A673 (cell line): ENCODE measurements at regions not wholly inside any gene's neighbourhood (a gene's known extent, or its start where the extent isn't known, plus 50 kb on each side); places are given as distances from the start of the nearest gene placed in this dataset.

Source experiments
- BruUV-seq: library from RNA; stranded (reverse); fragments of 400-500 nt; replicated peaks from 2 replicates; lab custom pipeline; 2021; lab: Mats Ljungman, UMichigan
- CTCF ChIA-PET: fragments of 300-600 bp; sonication (Branson Sonifier 250); formaldehyde crosslinking; loops from one replicate; lab custom pipeline; 2022; ENCODE audit warnings: antibody characterized with exemption; lab: Charles Lee
- POLR2A ChIA-PET: fragments of 300-600 bp; sonication (Branson Sonifier 250); formaldehyde crosslinking; loops from one replicate; lab custom pipeline; 2022; ENCODE audit warnings: antibody characterized with exemption; ENCODE audit not compliant: low non-redundant PET; lab: Charles Lee
- DNase-seq: peaks from one replicate; pipeline ENCODE4 v3.0.0-alpha.2; 2015; ENCODE audit warnings: low spot score
- H3K27ac ChIP-seq: fragments of 200-600 bp; sonication (generic); 2 replicates; pipeline ENCODE4 v1.5.1; 2016; ENCODE audit warnings: mixed run types, low read depth, mild to moderate bottlenecking, mixed read lengths, antibody characterized with exemption, low read length; ENCODE audit not compliant: poor library complexity, severe bottlenecking
- H3K27me3 ChIP-seq: fragments of 200-600 bp; sonication (generic); replicated peaks from 2 replicates; pipeline ENCODE4 v1.6.1; 2017; ENCODE audit warnings: mixed run types, low read depth, mild to moderate bottlenecking, mixed read lengths, antibody characterized with exemption, low read length; ENCODE audit not compliant: insufficient read depth, poor library complexity
- H3K36me3 ChIP-seq: fragments of 200-600 bp; sonication (generic); 2 replicates; pipeline ENCODE4 v1.6.1; 2016; ENCODE audit warnings: mixed run types, mild to moderate bottlenecking, mixed read lengths, antibody characterized with exemption, low read length; ENCODE audit not compliant: insufficient read depth, poor library complexity, severe bottlenecking
- H3K4me1 ChIP-seq: fragments of 200-600 bp; sonication (generic); 2 replicates; pipeline ENCODE4 v1.6.1; 2017; ENCODE audit warnings: mixed run types, mild to moderate bottlenecking, mixed read lengths, antibody characterized with exemption, low read length; ENCODE audit not compliant: insufficient read depth, poor library complexity, severe bottlenecking
- H3K4me3 ChIP-seq: fragments of 200-600 bp; sonication (generic); 2 replicates; pipeline ENCODE4 v1.5.1; 2016; ENCODE audit warnings: low read depth, mixed run types, mild to moderate bottlenecking, mixed read lengths, low read length; ENCODE audit not compliant: poor library complexity, severe bottlenecking
- H3K9me3 ChIP-seq: fragments of 200-600 bp; sonication (generic); 2 replicates; pipeline ENCODE4 v1.6.1; 2016; ENCODE audit warnings: mixed run types, low read depth, mild to moderate bottlenecking, mixed read lengths, antibody characterized with exemption, low read length; ENCODE audit not compliant: poor library complexity, severe bottlenecking
- CTCF ChIP-seq: fragments of 300-800, 200-600 bp; sonication (generic); conservative IDR thresholded peaks from 2 replicates; pipeline ENCODE4 v1.5.1; 2017; ENCODE audit warnings: low read depth, mild to moderate bottlenecking, antibody characterized with exemption, low read length, moderate library complexity, mixed read lengths
- EZH2 ChIP-seq: fragments of 200-600 bp; sonication (generic); IDR thresholded peaks from 2 replicates; pipeline ENCODE4 v1.6.1; 2017; ENCODE audit warnings: borderline replicate concordance, low read depth, mild to moderate bottlenecking, mixed read lengths, antibody characterized with exemption, low read length; ENCODE audit not compliant: poor library complexity, severe bottlenecking
- intact Hi-C: fragments of 100-400 bp; cut with micrococcal nuclease; formaldehyde crosslinking; loops from one replicate; pipeline ENCODE4 v1.10.0; 2022; ENCODE audit not compliant: unreplicated experiment

DNA sequence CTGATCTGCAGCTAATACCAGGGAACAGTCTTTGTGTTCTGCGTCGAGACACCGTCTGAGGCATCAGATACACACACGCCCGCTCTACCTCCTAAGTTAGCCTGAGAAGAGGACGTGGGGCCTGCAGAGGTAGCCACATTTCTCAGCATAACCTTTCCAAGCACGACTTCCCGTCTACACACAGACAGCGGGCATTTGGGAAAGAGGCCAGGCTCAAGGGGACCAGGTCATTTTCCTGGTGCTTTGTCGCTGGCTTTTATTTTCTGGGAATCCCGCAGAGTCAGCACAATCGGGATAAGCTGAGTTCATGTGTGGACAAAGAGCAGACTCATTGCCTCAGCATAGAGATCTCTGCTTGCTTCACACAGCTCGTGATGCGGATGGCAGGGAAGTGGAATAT is 72.5 kb upstream of the SMYD2 start:
- no peak for TF ChIP-seq EZH2
- no peak for TF ChIP-seq CTCF
- POLR2A ChIA-PET, result no interaction called here
- Histone ChIP-seq H3K9me3 (no peaks in the 10 kb centered on the region), H3K4me1 (no peaks in the 10 kb centered on the region), H3K27me3 (peaks cover 2% of the 10 kb centered on the region), H3K36me3 (no peaks in the 10 kb centered on the region), H3K4me3 (no peak overlapping the region), H3K27ac (no peak overlapping the region)
- CTCF ChIA-PET, result interaction anchor here (1.6 kb wide), 1 partner anchor 123 kb away, joined by 3 read pairs; no protein-coding TSS in a partner anchor
- no TSS peak for BruUV-seq
- no peak for DNase-seq
- intact Hi-C loops, result no loop called here

DNA sequence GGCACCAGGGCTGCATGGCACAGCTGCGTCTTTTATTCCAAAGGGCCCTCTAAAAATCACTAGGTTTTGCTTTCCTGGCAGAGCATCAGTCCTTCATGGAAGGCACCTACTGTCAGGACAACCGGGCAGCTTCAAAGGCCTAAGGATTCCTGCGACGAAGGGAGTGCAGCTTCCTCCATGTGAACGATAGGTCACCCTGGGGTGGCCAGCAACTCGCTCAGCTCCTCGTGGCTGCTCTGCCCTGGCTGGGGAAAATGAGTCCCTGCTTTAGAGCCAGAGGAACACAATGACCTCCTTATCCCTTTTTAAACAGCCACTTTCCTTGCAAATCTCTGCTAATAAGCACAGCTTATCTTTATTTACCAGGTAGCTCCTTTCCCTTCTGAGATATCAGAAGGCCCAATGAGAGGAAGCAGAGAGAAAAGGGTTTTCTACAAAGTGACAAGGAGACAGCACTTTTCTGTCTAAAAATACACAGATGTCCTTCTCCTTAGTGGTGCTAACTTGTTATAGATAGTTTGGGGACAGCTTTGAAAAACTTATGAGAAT is 71.6 kb upstream of the SMYD2 start:
- Histone ChIP-seq H3K9me3 (no peaks in the 10 kb centered on the region), H3K36me3 (no peaks in the 10 kb centered on the region), H3K27me3 (no peaks in the 10 kb centered on the region), H3K27ac (no peak overlapping the region), H3K4me3 (no peak overlapping the region), H3K4me1 (no peaks in the 10 kb centered on the region)
- intact Hi-C loops, result no loop called here
- ChIA-PET CTCF (interaction anchor here (1.6 kb wide), 1 partner anchor 122 kb away, joined by 3 read pairs; no protein-coding TSS in a partner anchor), POLR2A (no interaction called here)
- DNase-seq, result no peak
- BruUV-seq, result no TSS peak
- TF ChIP-seq EZH2 (no peak), CTCF (no peak)

DNA sequence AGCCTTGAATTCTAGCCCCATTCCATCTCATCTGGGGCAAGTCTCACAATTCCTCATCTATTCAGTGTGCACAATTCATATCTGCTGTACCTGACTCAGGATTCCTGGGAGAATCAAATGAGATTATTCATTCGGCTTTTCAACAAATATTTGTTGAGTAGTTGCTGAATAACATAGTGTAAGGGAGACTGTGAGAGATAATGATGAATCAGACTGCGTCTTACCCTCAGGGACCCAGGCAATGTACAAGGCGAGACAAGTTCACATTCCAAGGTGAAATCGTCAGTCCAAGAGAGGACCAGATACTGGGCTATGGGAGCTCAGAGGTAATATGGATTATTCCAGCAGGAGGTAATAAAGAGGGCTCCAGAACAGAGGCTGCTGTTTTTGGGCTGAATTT is 67.8 kb upstream of the SMYD2 start:
- intact Hi-C loops, result loop anchor here (5.0 to 10.0 kb wide), 2 partner anchors 374 to 1312 kb away; no protein-coding TSS in a partner anchor
- ChIA-PET POLR2A (no interaction called here), CTCF (no interaction called here)
- no peak overlapping the region for H3K4me3 ChIP-seq
- H3K9me3 ChIP-seq, result no peaks in the 10 kb centered on the region
- H3K4me1 ChIP-seq, result no peaks in the 10 kb centered on the region
- peaks cover 13% of the 10 kb centered on the region for H3K27me3 ChIP-seq
- H3K36me3 ChIP-seq, result no peaks in the 10 kb centered on the region
- TF ChIP-seq EZH2 (no peak), CTCF (no peak)
- no TSS peak for BruUV-seq
- no peak for DNase-seq
- H3K27ac ChIP-seq, result no peak overlapping the region
